Amygdala (tissue), 56 donors: ENCODE measurements at regions not wholly inside any gene's neighbourhood (a gene's known extent, or its start where the extent isn't known, plus 50 kb on each side); places are given as distances from the start of the nearest gene placed in this dataset.

ENCODE experiments used
- DNase-seq, 56 donors: peaks; one replicate each; lab custom pipeline; 2025; lab: John Stamatoyannopoulos, UW

DNA sequence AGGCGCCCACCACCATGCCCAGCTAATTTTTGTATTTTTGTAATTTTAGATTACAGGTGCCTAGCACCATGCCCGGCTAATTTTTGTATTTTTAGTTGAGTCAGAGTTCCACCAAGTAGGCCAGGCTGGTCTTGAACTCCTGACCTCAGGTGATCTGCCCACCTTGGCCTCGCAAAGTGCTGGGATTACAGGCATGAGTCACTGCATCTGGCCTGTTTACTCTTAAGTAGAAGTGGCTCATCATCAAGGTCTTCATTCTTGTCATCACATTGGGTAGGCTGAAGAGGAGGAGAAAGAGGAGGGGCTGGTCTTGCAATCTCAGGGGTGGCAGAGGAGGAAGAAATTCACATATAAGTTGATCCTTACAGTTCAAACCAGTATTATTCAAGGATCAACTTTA lies 152.4 kb upstream of the ATP2B1 start:
- DNase-seq: no peak

GRCh38 chr12:89859508-89860220 lies 151.0 kb upstream of the ATP2B1 start:
- peak in 2 of 56 donors; percentile 2 to 11 for DNase-seq

- DNase-seq: no peak
Observed at GRCh38 chr12:89858718-89859117, 150.1 kb upstream of the ATP2B1 start.

- peak in 1 of 56 donors; percentile 9 for DNase-seq
Observed at GRCh38 chr12:89857652-89858274, 149.1 kb upstream of the ATP2B1 start.

- no peak for DNase-seq
Observed at GRCh38 chr12:89856431-89856830, 147.8 kb upstream of the ATP2B1 start.

GRCh38 chr12:89848732-89849131 lies 140.1 kb upstream of the ATP2B1 start:
- no peak for DNase-seq

GRCh38 chr12:89846473-89847055 lies 137.9 kb upstream of the ATP2B1 start:
- no peak for DNase-seq

GRCh38 chr12:89845767-89846166 lies 137.1 kb upstream of the ATP2B1 start:
- DNase-seq: no peak

DNA sequence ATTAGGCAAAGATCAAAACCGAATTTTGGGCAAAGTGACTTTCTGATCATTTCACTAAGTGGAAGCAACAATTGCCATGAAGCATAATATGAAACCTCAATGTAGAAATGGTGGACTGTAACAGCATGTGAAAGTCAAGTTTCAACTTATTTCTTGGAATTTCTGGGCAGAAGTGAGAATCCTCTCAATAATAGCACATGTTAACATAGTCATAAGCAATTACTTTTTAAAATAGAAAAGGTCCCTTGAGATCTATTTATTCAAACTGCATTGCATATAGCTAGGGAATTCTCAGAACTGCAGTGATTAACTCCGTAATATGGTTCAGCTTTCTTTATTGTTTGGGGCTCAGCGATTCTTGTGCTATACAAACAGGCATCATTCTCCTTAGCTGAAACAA lies 136.7 kb upstream of the ATP2B1 start:
- no peak for DNase-seq

DNA sequence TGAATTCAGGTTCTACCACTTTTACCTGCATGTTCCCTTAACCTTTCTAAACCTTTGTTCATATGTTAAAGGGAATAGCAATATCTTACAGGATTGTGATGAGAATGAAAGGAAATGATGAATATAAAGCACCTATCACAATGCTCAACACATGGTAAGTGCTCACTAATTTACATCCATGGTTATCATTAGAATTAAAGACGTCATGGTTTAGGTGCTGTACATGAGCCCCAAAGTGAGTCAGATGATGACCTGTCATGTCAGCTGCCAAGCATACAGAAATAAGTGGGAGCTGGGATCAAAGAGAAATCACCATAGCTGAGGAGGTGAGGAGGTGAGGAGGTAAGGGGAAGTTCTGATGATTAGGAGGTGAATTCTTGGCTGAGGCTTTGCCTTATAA lies 135.9 kb upstream of the ATP2B1 start:
- DNase-seq: no peak

GRCh38 chr12:89840162-89840922 lies 131.7 kb upstream of the ATP2B1 start:
- no peak for DNase-seq

GRCh38 chr12:89839444-89839843 lies 130.8 kb upstream of the ATP2B1 start:
- no peak for DNase-seq

DNA sequence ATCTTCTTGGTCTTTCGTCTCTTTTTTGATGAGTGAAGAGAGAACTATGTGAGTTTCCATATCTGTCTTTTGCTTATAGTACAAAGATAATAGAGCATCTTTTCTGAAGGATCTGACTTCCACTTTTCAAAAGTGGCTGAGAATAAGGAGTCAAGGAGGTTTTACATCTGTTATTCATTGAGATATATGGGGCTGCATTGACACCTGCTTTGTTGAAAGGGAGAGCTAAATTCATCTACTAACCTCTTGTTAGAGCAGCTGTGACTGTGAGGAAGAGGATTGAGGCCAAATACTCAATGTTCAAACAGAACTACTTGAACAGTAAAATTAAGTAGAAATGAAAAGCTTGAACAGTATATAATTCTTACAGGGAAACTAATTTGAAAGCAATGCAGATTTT lies 130.2 kb upstream of the ATP2B1 start:
- DNase-seq: no peak

GRCh38 chr12:89836026-89836425 lies 127.4 kb upstream of the ATP2B1 start:
- no peak for DNase-seq

- DNase-seq: no peak
Observed at GRCh38 chr12:89834676-89835075, 126.0 kb upstream of the ATP2B1 start.

DNA sequence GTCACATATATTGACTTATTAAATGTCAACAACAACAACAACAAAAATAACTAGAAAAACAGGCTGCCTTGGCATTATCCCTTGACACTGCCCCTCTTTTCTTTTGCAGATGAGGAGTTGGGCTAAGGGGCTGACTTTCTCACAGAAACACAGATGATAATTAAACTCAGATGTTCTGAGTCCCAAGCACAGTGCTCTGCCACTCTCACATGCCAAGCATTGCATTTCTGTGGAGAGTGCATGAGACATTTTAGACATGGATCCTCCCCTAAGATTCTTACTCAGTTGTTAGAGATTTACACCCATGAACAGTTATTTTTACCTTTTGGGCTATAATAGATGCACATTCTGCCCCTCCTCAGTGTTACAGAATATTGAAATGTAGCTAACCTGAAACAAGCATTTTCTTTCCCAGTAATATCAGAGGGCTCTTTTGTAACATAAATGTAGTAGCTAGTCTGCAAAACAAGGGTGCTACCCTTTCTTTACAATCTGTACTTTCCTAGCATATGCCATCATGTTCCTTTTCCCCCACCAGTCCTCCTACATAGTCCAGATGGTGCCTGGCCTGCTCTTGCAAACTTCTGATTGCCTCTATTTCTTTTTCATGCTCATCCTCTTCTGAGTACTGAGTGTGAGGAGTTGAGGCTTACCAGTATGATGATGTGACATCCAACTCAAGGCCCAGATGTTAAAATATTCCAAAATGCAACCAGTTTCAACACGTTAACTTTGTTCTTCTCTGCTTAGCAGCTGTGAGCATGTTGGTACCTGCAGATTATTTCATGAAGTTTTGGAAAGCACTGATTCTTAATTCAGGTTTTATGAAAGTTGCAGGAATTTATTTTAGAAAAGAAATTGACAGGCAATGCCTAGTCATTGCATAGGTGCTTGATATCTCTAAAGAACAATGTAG lies 125.0 kb upstream of the ATP2B1 start:
- peak in 14 of 56 donors; percentile 1 to 39 (median 6) for DNase-seq

DNA sequence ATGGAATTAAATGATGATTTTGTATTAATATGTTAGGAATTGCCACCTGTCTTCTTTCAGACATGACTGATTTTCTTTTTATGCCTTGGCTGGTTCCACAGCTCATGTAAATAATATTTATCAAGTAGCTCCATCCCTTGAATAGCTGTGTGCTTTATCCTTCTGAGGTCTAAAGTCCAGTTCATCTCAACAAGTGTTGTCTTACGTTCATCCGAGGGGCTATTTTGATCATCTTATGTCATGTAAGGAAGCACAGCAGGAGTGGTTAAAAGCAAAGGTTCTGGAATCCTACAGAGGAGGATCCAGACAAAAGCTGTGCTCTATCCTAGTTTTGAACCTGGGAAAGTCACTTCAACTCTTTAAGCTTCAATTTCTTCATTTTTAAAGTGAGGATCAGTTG lies 123.7 kb upstream of the ATP2B1 start:
- DNase-seq: no peak

DNA sequence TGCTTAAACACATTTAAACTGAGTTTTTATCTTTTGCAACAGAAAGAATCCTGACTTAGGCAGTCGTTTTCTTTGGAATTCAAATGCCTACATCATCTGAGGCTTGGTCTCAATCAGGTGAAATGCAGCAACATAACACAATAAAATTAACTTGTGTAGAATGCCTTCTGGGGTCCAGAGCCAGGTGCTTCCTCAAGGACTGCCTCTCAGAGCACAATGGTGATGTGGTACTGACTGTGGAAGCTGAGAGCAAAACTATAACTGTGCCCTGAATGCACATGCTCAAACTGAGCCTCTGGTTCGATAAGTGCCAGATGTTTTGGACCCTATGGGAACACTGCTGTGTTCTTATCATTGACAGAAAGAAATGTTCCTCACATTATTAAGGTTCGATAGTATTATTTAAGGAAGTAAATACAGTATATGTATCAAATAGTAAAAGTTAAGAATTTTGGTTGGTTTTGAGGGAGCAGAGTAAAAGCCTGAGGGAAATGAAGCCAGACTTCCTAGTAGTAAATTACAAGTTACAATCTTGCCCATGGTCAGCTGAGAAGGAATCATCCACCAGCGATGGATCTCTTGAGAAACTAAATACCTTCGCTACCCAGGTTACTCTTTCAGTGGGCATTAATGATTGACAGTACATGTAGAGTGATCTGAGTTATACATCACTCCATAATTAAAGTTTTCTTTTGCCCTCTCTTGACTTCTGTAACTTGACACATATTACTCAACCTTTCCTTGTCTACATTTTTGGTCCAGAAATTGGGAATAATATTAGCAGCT lies 122.9 kb upstream of the ATP2B1 start:
- DNase-seq: no peak

DNA sequence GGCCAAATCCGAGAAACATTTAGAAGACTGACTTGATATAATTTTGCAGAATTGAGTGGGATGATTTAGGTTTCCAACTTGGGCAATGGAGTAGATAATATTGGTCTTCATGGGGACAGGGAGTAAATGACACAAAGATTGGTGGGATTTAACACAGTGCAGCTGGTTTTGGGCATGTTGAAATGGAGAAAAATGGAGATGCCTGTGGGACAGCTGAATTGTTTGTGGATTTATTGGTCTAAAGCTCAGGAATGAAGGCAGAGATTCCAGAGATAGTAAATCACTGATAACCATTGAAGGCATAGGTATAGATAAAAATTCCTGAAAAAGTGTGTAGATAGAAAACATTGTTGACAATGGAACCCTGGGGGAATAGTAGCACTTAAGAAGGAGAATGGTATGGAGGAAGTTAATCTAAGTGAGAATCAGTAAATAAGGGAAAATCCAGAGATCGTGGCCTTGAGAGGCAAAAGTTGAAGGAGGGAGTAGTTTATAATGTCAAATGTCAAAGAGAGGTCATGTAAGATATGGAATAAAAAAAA lies 120.9 kb upstream of the ATP2B1 start:
- no peak for DNase-seq
